ENCODE measurements at regions not wholly inside any gene's neighbourhood (a gene's known extent, or its start where the extent isn't known, plus 50 kb on each side); places are given as distances from the start of the nearest gene placed in this dataset.

DNA sequence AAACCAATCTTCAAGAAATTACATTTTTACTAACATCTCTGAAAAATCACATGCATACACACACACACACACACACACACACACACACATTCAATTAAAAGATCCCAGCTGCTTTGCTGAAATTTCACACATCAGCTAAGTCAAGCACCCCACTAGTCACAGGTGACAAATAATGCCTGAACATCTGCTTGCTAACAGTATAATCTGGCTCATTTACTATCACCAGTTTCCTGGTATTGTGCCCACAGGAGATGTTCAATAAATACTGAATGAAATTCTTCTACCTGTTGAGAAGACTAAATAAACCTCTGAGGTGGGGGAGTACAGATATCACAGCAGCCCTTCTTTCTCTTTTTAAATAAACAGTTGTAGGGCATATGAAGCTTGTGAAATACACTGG, 994.0 kb downstream of the ARAP2 start (continued):
- TF ChIP-seq SIX5 (IDR thresholded peaks at IDR 0.05; ENCODE audit: low read depth, low read length) (no peak), SIRT6 (IDR thresholded peaks at IDR 0.05; ENCODE audit: low read length) (no peak), GTF2F1 (IDR thresholded peaks at IDR 0.05; ENCODE audit: borderline replicate concordance, low read depth, low read length) (no peak), GABPA (IDR thresholded peaks at IDR 0.05; ENCODE audit: borderline replicate concordance, insufficient read depth, low read length) (no peak)
- TF ChIP-seq, protein P1, sequence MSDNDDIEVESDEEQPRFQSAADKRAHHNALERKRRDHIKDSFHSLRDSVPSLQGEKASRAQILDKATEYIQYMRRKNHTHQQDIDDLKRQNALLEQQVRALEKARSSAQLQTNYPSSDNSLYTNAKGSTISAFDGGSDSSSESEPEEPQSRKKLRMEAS (IDR thresholded peaks at IDR 0.05): no peak
